Testis (tissue), 2 donors: ENCODE measurements at regions not wholly inside any gene's neighbourhood (a gene's known extent, or its start where the extent isn't known, plus 50 kb on each side); places are given as distances from the start of the nearest gene placed in this dataset.

Experiments used
- DNase-seq: peaks from one replicate; pipeline ENCODE4 v3.0.0-alpha.2; 2019
- H3K27ac ChIP-seq, 2 donors: fragments of 200-600 bp; sonication (generic); one replicate each; pipeline ENCODE4 v1.5.1; 2019
- H3K27me3 ChIP-seq: fragments of 200-600 bp; sonication (generic); one replicate; pipeline ENCODE4 v1.5.1; 2019
- H3K36me3 ChIP-seq: fragments of 200-600 bp; sonication (generic); one replicate; pipeline ENCODE4 v1.5.1; 2017; ENCODE audit warnings: low read depth; ENCODE audit errors: missing control alignments
- H3K4me1 ChIP-seq: fragments of 200-600 bp; sonication (generic); one replicate; pipeline ENCODE4 v1.5.1; 2019
- H3K4me3 ChIP-seq, 2 donors: fragments of 200-600 bp; sonication (generic); one replicate each; pipeline ENCODE4 v1.5.1; 2017 to 2019
- H3K9me3 ChIP-seq: fragments of 200-600 bp; sonication (generic); one replicate; pipeline ENCODE4 v1.5.1; 2017
- POLR2A ChIP-seq: fragments of 450-650 bp; IDR thresholded peaks from one replicate; pipeline ENCODE4 v1.6.1; 2017; ENCODE audit warnings: antibody characterized with exemption, mild to moderate bottlenecking, moderate library complexity
- WGBS, 2 donors: methylation state at CpG; one replicate each; pipeline ENCODE4 v1.1.5; 2018; 5-methylcytosine and 5-hydroxymethylcytosine counted together
- intact Hi-C: fragments of 100-400 bp; cut with DNase I; formaldehyde crosslinking; loops from one replicate; pipeline ENCODE4 v1.15.1; 2023; ENCODE audit warnings: low total_unique reads
- TF ChIP-seq, protein P1 (sequence below), 3 experiments: fragments of 450-650 bp in 2 of 3; fragments of 200-600 bp in 1 of 3; sonication (generic) in 1 of 3; IDR thresholded peaks; one replicate each; pipeline ENCODE4 v1.5.1; 2016 to 2019; ENCODE audit warnings: antibody characterized with exemption in 3 of 3, mild to moderate bottlenecking in 2 of 3, moderate library complexity in 1 of 3

DNA sequence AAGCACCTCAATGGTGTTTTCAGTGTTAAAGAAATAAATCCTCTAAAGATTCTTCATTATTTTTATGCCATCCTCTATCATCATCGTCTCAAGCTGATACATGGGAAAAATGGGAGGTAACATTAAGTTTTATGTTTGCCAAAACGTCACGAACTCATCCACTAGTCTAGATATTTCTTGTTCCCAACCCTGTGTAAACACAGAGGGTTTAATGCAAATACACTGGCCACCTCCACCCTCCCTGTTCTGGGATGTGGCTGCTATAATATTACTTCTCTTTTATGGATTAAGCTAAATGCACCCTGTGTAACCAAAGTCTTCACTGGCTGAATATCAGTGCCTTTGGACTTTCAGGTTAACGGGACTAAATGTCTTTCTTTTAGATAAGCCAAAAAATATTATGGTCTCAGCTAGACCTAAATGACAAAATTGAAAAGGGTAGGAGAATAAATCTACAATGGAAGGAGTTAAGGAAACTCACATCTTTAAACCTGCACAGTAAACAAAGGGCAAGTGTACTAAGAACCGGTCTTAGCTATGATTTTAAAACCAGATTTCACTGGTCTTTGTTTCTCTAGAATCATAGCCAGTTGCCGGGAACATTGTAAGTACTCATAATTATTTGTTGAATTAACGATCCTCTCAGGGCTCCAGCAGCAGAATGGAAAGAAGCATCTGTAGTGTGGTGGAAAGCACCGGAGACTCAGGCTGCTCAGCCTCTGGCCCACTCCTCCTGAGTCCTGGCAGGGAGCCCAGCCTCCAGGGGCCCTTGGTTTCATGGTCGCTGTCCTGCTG lies 103.5 kb upstream of the NOCT start:
- DNase-seq = no peak
- Histone ChIP-seq H3K9me3 (no peaks in the 10 kb centered on the region), H3K4me3 (no peak overlapping the region), H3K36me3 (no peaks in the 10 kb centered on the region), H3K27ac (no peak overlapping the region), H3K27me3 (no peaks in the 10 kb centered on the region), H3K4me1 (no peaks in the 10 kb centered on the region)
- 59 to 72% methylated on average over 8 to 9 of the region's 9 CpGs for WGBS, 2 donors
- intact Hi-C loops = no loop called here
- no peak for TF ChIP-seq POLR2A
- TF ChIP-seq, protein P1, sequence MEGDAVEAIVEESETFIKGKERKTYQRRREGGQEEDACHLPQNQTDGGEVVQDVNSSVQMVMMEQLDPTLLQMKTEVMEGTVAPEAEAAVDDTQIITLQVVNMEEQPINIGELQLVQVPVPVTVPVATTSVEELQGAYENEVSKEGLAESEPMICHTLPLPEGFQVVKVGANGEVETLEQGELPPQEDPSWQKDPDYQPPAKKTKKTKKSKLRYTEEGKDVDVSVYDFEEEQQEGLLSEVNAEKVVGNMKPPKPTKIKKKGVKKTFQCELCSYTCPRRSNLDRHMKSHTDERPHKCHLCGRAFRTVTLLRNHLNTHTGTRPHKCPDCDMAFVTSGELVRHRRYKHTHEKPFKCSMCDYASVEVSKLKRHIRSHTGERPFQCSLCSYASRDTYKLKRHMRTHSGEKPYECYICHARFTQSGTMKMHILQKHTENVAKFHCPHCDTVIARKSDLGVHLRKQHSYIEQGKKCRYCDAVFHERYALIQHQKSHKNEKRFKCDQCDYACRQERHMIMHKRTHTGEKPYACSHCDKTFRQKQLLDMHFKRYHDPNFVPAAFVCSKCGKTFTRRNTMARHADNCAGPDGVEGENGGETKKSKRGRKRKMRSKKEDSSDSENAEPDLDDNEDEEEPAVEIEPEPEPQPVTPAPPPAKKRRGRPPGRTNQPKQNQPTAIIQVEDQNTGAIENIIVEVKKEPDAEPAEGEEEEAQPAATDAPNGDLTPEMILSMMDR (IDR thresholded peaks at IDR 0.05) = no peak

DNA sequence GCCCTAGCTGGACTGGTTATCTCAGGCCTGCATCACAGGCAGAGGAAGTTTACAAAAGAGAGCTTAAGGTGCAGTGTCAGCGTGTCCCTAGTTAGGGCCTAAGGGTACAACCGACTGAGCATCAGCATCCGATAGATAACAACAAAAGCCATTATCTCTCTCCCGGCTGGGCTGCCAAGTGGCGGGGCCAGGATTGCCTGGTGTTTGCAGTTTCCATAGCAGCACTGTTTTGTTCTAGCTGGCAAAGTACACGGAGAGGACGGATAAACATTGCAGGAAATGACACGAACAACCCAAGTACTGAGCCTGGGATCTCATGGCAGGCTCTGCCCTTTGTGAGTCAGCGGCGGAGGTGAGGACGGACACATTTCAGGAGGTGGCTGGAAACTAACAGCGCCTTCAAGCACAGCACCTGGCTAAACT lies 104.7 kb upstream of the NOCT start:
- no peaks in the 10 kb centered on the region for H3K36me3 ChIP-seq
- TF ChIP-seq, protein P1 (IDR thresholded peaks at IDR 0.05) = no peak
- TF ChIP-seq POLR2A = no peak
- no peak overlapping the region for H3K27ac ChIP-seq
- intact Hi-C loops = no loop called here
- WGBS, 2 donors = 26 to 47% methylated on average over 12 of the region's 12 CpGs
- no peaks in the 10 kb centered on the region for H3K27me3 ChIP-seq
- no peak for DNase-seq
- no peaks in the 10 kb centered on the region for H3K4me1 ChIP-seq
- no peak overlapping the region for H3K4me3 ChIP-seq
- H3K9me3 ChIP-seq = no peaks in the 10 kb centered on the region

DNA sequence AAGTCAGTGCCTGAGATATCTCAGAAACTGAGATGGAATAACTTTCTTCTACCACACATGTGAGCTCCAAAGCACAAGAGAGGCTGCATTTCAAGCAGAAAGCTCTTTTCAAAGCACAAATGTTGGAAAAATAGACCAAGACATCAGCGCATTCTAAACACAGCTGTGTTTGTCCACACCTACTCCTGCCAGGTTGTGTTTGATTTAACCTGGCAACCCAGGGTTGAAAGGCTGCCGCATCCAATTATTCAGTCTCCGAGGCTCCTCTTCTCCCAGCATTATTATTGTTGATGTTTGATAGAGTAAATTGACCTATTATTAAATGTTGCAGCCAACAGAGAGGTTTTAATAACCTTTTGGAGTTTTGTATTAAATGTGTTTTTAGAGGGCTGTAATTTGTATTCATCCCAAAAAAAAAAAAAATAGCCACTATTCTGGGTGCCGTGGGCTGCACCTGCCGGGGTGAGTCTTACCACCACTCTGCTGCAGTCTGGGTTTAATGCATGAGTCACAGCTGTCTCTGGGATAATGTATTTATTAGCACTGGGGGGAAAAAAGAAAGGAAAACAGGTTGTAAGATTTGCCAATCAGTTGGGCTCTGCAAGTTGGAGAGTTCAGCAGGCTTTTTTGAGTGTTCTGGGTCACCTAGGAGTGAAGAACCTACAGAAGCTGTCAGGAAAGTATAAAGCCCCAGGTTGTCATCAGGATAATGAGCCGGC lies 105.2 kb upstream of the NOCT start:
- Histone ChIP-seq H3K4me1 (no peaks in the 10 kb centered on the region), H3K9me3 (no peaks in the 10 kb centered on the region), H3K36me3 (no peaks in the 10 kb centered on the region), H3K27ac (no peak overlapping the region), H3K4me3 (no peak overlapping the region), H3K27me3 (no peaks in the 10 kb centered on the region)
- no peak for DNase-seq
- 67 to 70% methylated on average over 6 of the region's 6 CpGs for WGBS, 2 donors
- no peak for TF ChIP-seq POLR2A
- TF ChIP-seq, protein P1 (IDR thresholded peaks at IDR 0.05) = no peak
- intact Hi-C loops = no loop called here

DNA sequence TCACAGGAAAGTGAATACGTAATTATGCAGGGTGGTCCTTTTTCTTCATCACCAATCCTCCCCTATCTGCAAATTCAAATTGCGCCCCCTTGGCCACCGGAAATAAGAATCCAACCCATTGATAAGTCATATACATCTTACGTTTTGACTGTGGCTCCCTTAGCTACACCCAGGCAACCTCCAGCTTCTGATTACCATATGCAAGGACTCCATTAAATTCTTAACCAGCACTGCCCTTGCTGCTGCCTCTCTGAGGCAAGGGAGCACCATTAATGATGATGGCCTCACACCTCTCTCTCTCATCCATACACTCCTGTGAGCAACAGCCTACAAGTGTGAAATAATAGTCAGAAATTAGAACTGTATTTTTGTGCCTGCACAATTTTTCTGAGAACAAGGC lies 106.0 kb upstream of the NOCT start:
- TF ChIP-seq, protein P1 (IDR thresholded peaks at IDR 0.05) = no peak
- no peak for TF ChIP-seq POLR2A
- no peak overlapping the region for H3K4me3 ChIP-seq
- intact Hi-C loops = no loop called here
- no peak for DNase-seq
- no peaks in the 10 kb centered on the region for H3K27me3 ChIP-seq
- WGBS, 2 donors = 93 to 95% methylated on average over 4 of the region's 4 CpGs
- H3K36me3 ChIP-seq = no peaks in the 10 kb centered on the region
- no peaks in the 10 kb centered on the region for H3K9me3 ChIP-seq
- H3K27ac ChIP-seq = no peak overlapping the region
- H3K4me1 ChIP-seq = no peaks in the 10 kb centered on the region
